CD4-positive, alpha-beta T cell treated with Interleukin-6 at 100 ng/mL for 8 hours (primary cell): ENCODE measurements at regions not wholly inside any gene's neighbourhood (a gene's known extent, or its start where the extent isn't known, plus 50 kb on each side); places are given as distances from the start of the nearest gene placed in this dataset.

Source experiments
- DNase-seq: peaks from one replicate; pipeline ENCODE4 v3.0.0-alpha.2; 2020; ENCODE audit warnings: mixed read lengths, low spot score

DNA sequence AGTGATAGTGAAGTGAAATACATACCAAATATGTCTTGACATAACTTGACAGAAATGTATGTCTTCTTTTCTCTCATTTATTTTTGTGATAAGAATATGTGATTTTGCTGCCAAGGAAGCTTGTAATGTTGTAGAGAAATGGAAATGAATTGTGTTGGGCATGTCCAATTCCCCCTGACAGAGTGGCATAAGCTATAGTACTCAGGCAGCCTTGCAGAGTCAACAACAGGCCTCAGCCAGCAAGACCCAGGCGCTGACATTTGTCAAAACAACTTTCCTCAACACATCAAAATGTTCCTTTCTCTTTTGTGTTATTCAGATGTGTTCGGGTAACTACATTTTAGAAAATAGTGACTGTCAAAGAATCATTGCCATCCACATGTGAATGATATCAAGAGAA lies 538.1 kb upstream of the ATP11B start:
- DNase-seq: no peak

GRCh38 chr3:182257361-182257760 lies 535.9 kb upstream of the ATP11B start:
- DNase-seq: no peak

GRCh38 chr3:182258538-182259177 lies 534.6 kb upstream of the ATP11B start:
- DNase-seq: no peak

DNA sequence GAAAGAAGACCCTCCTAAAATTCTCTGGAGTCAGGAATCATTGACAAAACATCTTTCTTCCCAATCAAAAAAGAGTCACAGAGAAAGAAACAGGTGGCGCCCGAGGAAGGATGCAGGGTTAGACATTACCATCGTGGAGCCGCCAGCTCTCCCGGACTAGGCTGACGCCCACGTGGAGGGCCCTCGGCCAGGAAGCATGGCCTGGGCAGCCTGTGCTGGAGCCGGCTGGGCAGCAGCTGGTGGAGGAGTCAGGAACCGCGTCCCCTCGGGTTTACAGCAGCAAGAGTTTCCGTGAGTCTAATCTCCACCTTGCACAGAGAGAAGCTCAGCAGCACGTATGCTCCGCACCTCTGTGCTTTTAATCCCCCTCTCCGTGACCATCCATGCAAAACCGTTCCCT lies 533.7 kb upstream of the ATP11B start:
- DNase-seq: no peak

GRCh38 chr3:182261041-182261440 lies 532.3 kb upstream of the ATP11B start:
- DNase-seq: no peak

GRCh38 chr3:182268711-182269110 lies 524.6 kb upstream of the ATP11B start:
- DNase-seq: no peak

DNA sequence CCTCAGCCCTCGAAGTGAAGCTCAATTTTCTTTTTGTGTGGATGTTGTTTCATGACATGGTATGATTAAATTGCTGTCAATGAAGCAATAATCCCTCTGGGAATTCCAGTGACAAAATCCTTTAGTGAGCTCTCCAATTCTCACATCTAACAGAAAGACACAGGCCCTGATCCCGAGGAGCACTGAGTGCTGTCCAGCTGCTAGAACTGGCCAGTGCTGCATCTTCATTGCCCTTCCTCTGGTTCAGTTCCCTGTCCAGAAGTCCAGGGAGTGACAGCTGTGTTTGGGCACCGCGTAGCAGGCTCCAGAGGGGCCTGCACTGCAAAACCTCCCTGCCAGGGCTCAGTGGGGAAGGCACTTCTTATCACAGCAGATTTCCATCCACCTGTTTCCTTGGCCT lies 516.8 kb upstream of the ATP11B start:
- DNase-seq: no peak

- no peak for DNase-seq
Observed at GRCh38 chr3:182284793-182285192, 508.5 kb upstream of the ATP11B start.

DNA sequence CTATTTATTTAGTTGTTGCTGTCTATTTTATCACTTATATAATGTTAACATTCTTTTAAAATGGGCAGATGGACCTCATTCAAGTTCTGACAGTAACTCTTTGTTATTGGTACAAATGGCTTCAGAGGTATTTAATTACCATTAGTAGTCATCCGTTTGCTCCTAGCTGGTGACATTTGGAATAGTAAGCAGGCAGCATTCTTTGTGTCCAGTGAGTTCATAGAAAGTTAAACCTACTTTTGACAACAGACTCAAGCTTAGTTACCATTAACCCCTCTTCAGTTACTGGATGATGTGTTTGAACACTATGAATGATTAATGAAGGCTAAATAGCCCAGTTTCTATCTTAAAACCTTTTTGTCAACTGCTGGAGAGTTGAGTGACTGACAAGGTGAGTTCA lies 500.7 kb upstream of the ATP11B start:
- no peak for DNase-seq

GRCh38 chr3:182294256-182294655 lies 499.0 kb upstream of the ATP11B start:
- DNase-seq: no peak

DNA sequence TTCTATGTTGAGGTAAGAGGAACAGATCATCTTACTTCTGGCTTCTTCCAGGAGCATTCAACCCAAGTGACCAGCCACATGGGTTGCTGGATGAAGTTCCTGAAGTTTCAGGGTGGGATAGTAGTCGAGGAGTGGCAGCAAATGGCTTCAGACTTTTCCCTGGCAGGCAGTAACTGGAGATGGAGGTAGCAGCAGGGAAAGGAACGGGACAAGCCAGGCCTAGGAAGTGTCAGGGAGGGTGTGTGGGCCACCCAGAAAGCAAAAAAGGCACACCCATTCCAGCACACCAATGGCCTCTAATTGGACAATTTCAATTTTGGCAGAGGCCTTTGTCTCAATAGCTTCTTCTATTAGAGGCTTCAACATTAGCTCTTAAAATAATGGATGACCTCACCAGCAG lies 498.6 kb upstream of the ATP11B start:
- no peak for DNase-seq

- no peak for DNase-seq
Observed at GRCh38 chr3:182300266-182300665, 493.0 kb upstream of the ATP11B start.

- DNase-seq: no peak
Observed at GRCh38 chr3:182303169-182303568, 490.1 kb upstream of the ATP11B start.

- no peak for DNase-seq
Observed at GRCh38 chr3:182305881-182306665, 487.2 kb upstream of the ATP11B start.

- DNase-seq: no peak
Observed at GRCh38 chr3:182308328-182308727, 485.0 kb upstream of the ATP11B start.

DNA sequence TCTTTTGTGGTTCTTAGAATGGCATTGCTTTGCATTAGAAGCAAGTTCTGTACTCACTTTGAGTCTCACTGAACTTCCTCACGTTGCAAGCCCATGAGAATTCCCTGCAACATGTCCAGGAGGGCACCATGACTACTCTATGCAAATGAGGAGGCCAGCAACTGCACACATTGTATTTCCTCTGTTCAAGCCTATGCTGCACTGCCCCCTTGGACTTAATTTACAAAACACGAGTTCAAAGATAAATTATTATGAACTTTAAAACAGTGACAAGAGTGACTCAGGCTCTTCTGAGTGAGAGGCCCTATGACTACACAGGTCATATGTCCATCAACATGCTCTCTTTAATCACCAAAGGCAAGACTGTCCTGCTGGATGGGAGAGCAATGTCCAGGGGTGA lies 484.2 kb upstream of the ATP11B start:
- no peak for DNase-seq

DNA sequence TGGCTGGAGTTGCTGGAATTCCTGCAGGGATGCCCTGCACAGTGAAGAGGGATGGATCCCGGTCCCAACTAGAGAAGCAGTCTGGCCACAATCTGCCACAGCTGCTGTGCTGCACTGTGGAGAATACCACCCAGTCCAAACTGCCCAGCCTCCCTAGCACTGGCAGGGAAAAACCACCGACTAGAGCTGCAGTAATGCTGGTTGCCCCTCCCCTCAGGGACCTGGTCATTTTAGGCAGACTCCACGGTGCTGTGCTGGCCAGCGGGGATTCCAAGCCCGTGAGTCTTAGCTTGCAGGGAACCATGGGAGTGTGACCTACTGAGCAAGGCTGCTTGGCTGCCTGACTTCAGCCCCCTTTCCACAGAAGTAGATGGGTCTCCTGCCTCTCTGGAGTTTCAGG lies 478.0 kb upstream of the ATP11B start:
- DNase-seq: no peak

DNA sequence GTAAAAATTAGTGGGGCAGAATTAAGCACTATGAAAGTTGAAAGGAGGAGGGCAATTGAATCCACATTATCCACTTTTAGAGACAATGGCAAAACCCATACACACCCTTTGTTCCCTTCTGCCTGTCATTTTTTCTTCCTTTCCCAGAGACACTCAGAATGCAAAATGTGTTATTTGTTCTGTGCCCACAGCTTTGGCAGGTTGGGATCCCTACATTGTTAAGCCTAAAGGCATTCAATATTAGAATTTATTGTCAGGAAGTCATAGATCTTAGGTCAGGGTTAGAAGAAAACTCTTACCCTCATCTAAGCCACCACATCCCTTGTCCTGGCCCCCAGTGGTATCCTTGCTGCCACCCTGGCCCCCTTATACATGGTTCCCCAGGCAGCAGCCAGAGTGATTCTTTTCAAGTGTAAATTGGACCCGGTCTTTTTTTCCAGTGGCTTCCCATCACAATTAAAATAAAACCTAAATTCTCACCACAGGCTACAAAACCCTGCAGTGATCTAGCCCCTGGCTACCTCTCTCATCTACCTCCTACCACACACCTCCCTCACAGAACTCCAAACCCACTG lies 470.1 kb upstream of the ATP11B start:
- DNase-seq: no peak

DNA sequence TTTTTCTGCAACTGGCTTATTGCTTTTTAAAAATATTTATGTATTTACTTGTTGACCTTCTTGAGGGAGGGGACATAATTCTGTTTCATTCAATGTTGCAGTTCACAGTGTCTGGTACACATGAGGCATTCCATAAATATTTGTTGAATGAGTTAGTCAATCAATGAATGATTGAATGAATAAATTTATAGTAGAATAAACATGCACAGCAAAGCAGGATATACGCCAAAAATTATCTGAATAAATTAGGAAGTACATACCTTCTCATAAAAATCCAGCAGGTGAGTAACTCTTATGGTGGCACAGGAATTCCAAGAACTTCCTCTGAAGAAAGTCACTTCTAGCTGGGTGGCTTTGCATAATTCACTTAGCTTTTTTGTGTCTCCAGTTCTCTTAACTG lies 469.4 kb upstream of the ATP11B start:
- DNase-seq: no peak

GRCh38 chr3:182325213-182325950 lies 467.9 kb upstream of the ATP11B start:
- no peak for DNase-seq

- DNase-seq: no peak
Observed at GRCh38 chr3:182327196-182327681, 466.1 kb upstream of the ATP11B start.

- no peak for DNase-seq
Observed at GRCh38 chr3:182330646-182331045, 462.7 kb upstream of the ATP11B start.

DNA sequence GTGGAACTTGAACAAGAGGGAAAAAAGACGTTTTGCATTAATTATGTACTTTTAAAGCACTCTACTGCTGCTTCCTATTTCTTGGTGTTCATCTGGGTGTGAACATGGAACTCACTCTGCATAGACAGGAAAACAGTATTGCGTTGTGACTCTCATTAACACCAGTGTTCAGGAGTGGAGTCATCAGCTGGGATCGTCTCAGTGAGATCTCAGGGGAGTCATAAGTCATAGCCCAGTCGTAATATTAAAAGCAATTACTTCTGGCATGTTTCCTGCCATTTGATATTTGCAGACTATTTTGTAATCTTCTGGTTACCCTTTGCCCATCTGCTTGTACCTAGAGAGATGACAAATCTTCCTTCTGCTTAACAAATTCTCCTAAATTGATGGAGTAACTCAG lies 462.0 kb upstream of the ATP11B start:
- no peak for DNase-seq
